ENCODE measurements at regions not wholly inside any gene's neighbourhood (a gene's known extent, or its start where the extent isn't known, plus 50 kb on each side); places are given as distances from the start of the nearest gene placed in this dataset.

DNA sequence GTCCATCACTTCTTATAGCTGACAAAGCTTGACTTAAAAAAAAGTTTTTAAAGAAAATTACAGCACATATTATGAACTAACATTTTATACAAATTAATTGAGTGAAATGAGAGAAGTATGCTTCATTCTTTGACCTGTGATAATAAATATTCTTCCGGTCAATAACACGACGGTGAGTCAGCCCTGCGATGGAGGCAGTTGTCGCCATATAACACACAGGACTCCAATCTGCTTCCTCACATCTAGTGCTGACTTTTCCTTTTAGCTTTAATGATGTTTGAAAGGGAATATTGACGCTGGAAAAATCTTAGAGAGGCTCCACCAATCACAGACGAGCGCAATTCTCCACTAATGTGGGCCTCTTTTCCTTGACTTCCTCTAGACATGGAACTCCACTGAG lies 166.9 kb upstream of the C1orf21 start:
- DNase-seq (ENCODE audit: low read depth), result no peak
- no peak overlapping the region for H3K4me3 ChIP-seq (ENCODE audit: low read depth, low read length)
- TF ChIP-seq, protein P1, sequence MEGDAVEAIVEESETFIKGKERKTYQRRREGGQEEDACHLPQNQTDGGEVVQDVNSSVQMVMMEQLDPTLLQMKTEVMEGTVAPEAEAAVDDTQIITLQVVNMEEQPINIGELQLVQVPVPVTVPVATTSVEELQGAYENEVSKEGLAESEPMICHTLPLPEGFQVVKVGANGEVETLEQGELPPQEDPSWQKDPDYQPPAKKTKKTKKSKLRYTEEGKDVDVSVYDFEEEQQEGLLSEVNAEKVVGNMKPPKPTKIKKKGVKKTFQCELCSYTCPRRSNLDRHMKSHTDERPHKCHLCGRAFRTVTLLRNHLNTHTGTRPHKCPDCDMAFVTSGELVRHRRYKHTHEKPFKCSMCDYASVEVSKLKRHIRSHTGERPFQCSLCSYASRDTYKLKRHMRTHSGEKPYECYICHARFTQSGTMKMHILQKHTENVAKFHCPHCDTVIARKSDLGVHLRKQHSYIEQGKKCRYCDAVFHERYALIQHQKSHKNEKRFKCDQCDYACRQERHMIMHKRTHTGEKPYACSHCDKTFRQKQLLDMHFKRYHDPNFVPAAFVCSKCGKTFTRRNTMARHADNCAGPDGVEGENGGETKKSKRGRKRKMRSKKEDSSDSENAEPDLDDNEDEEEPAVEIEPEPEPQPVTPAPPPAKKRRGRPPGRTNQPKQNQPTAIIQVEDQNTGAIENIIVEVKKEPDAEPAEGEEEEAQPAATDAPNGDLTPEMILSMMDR (IDR thresholded peaks at IDR 0.05; ENCODE audit: insufficient read depth, low read length), result no peak

DNA sequence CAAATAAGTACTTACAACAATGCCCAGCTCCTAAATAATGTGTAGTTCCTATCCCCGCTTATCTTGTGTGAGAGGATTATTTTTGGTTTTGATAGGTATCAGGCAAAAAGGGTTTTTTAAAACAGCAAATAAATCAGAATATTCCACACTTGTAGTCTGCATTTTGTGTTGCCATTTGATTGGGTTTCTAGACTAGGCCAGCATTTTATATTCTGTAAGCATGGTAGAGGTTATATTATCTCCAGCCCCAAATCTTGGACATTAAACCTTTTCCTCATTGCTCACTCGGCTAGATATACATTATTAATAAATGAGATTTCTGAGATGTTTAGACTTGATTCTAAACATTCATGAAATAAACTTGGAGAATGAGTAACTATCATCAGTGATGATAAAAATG lies 165.7 kb upstream of the C1orf21 start:
- TF ChIP-seq, protein P1 (IDR thresholded peaks at IDR 0.05; ENCODE audit: insufficient read depth, low read length), result no peak
- H3K4me3 ChIP-seq (ENCODE audit: low read depth, low read length), result no peak overlapping the region
- DNase-seq (ENCODE audit: low read depth), result no peak

- TF ChIP-seq, protein P1 (IDR thresholded peaks at IDR 0.05; ENCODE audit: insufficient read depth, low read length), result peak; percentile 96
- peak overlapping the region; percentile 51 for H3K4me3 ChIP-seq (ENCODE audit: low read depth, low read length)
- DNase-seq (ENCODE audit: low read depth), result peak; percentile 76
Measured at GRCh38 chr1:184222652-184223052, 164.2 kb upstream of the C1orf21 start.

DNA sequence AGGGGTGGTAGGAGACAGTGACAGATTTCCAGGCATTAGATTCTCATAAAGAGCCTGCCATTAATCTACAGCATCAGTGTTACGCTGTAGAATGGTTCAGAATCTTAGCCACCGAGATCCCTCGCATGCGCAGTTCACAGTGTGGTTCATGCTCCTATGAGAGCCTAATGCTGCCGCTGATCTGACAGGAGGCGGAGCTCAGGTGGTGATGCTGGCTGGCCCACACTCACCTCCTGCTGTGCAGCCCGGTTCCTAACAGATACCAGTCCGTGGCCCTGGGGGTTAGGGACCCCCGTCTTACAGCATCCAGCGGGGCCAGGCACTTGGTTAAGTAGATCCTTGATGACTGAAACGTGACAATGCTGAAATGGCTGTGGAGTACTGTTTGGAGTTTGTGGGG lies 163.6 kb upstream of the C1orf21 start:
- H3K4me3 ChIP-seq (ENCODE audit: low read depth, low read length), result no peak overlapping the region

GRCh38 chr1:184225283-184226099 lies 161.3 kb upstream of the C1orf21 start:
- TF ChIP-seq, protein P1 (IDR thresholded peaks at IDR 0.05; ENCODE audit: insufficient read depth, low read length), result no peak
- DNase-seq (ENCODE audit: low read depth), result no peak
- H3K4me3 ChIP-seq (ENCODE audit: low read depth, low read length), result no peak overlapping the region

More for the DNA sequence above, 163.6 kb upstream of the C1orf21 start:
- TF ChIP-seq, protein P1 (IDR thresholded peaks at IDR 0.05; ENCODE audit: insufficient read depth, low read length), result no peak
- no peak for DNase-seq (ENCODE audit: low read depth)

GRCh38 chr1:184226100-184226487 lies 160.7 kb upstream of the C1orf21 start:
- DNase-seq (ENCODE audit: low read depth), result no peak
- no peak overlapping the region for H3K4me3 ChIP-seq (ENCODE audit: low read depth, low read length)
- TF ChIP-seq, protein P1 (IDR thresholded peaks at IDR 0.05; ENCODE audit: insufficient read depth, low read length), result no peak

All from fibroblast of the aortic adventitia (primary cell).